DMS153 (cell line): ENCODE measurements at regions not wholly inside any gene's neighbourhood (a gene's known extent, or its start where the extent isn't known, plus 50 kb on each side); places are given as distances from the start of the nearest gene placed in this dataset.

Experiments
- DNase-seq: peaks from one replicate; lab custom pipeline; 2025; lab: John Stamatoyannopoulos, UW

DNA sequence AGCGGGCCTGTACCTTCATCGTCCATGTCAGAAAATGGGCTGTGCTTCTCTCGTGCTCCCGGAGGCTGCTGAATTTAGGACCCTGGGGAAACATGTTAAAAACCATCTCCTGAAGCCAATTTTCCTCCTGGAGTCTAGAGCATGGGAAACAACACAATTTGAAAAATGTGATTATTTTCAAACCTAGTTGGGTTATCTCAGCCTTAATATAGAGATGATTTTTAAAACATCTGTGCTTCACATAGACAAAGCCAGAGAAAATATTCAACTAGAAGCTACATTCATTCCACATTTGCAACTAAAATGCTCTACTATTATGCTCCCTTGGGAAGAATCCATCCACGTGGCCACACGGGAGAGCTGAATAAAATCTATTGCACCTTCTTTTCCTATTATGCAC is 225.9 kb upstream of the TMEM72 start:
- no peak for DNase-seq

- DNase-seq: no peak
Measured at GRCh38 chr10:44685747-44686146, 225.4 kb upstream of the TMEM72 start.

DNA sequence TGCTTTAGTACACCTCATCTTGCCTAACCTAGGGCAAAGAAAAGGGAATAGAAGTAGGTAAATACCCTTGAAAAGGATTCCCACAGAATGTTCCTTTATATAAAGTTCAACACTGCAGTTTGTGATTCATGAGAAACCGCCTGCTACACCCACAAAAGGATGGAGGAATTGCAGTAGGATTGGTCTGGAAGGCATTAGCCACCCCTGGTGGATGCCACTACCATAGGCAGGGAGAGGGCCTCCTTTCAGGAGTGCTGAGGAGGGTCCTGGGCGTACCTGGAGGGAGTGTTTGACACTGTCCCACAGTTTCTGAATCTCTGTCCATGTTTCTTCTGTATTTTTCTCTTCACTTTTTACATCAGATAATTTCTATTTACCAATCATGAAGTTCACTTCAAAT is 221.8 kb upstream of the TMEM72 start:
- DNase-seq: no peak

GRCh38 chr10:44696496-44696895 is 214.6 kb upstream of the TMEM72 start:
- DNase-seq: no peak

DNA sequence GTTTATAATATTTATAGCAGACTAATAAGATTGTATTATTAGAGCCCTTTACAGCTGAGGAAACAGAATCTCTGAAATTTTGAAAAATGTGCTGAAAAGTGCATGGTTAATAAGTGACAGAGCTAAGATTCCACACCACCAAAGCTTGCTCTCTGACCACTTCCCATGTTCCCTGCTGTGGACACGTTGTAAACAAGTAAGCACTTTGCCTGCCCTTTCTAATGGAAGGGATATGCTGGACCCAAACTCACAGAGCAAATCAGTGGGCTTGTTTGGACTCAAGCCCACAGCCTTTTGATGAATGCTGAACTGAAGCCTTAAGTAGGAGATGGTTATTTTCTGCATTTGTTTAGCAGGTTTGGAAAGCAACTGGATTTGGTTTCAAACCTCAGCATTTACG is 214.0 kb upstream of the TMEM72 start:
- no peak for DNase-seq

DNA sequence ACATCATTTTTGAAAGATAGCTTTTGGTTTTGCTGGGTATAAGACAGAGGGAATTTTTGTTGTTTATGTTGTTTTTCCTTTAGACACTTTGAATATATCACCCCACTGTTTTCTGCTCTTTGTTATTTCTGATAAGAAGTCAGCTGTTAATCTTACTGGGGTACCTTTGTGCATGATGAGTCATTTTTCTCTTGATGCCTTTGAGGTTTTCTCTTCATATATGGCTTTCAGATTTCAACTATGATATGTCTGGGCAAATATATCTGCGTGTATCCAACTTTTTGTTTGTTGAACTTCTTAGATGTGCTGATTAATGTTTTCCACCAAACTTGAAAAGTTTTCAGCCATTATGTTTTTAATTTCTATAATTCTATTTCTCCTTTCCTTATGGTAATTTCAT is 208.6 kb upstream of the TMEM72 start:
- no peak for DNase-seq

DNA sequence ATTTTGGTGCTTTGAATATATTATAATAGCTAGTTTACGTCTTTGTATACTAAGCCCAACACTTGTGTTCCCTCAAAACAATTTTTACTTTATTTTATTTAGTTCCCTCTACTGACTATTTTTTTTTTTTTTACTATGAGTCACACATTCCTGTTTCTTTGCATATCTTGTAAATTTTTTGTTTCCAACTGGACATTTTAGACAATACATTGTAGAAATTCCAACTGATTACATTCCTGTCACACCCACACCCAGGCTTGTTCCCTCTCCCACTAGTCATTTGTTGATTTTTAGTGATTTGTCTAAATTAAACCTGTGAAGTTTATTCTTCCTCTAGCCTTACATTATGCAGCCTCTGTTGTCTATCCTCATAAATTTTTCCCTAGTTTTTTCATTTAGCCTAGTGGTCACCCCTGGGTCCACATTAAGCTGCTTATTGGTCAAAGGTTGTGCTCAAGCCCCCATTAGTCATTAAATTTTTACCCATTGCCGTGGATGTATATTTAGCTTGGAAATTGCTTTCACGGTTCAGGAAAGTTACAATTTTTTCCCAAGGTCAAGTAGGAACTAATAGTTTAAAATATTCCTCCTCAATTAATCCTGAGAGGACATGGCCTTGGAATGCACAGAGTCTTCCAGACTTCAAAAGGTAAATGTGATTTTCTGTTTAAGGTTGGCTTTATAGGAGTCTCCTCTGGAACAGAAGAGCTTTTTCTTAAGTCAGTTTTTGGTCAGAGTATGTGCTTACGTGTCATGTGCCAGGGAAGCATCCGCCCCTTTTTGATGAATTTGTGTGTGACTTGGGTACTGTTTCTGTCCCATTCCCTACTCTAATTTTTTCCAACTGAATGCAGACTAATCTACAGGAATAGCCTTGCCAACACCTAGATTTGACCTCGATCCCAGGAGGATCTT is 207.6 kb upstream of the TMEM72 start:
- DNase-seq: no peak

DNA sequence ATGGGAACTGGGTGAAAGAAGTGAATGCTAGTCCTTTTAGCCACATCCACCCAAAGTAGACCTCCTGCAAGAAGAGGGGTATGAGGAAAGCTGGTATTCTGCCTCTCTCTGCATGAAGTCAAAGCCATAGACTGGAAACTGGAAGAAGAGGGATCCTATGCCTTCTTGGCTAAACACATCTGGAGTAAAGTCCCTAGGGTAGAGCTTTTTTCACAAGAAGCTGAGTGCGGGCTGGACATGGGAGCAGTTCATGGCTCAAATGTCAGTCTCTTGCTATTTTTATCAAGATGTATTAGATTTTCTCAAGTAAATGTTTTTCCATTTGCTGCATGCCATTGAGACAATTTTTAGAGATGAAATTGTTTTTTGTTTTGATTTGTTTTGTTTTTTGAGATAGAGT is 206.5 kb upstream of the TMEM72 start:
- no peak for DNase-seq

DNA sequence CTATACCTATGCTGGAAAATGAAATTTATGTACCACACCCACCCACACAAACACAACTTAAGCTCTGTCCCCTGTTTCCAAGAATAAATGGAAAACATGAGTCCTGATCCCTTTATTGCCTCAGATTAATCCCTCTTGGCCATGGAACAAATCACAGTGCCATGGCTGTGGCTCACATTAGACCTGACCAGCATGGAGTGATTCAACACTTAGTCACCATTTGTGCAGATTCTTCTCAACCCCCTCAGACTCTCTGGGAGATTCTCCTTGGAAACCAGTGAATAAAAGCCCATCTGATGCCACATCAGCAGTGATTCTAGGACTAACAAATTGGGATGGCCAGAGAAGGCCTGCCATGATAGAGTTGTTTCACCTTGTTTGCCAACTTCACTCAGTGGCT is 204.4 kb upstream of the TMEM72 start:
- no peak for DNase-seq

- no peak for DNase-seq
Measured at GRCh38 chr10:44713307-44713706, 197.8 kb upstream of the TMEM72 start.

- no peak for DNase-seq
Measured at GRCh38 chr10:44714451-44714850, 196.7 kb upstream of the TMEM72 start.

DNA sequence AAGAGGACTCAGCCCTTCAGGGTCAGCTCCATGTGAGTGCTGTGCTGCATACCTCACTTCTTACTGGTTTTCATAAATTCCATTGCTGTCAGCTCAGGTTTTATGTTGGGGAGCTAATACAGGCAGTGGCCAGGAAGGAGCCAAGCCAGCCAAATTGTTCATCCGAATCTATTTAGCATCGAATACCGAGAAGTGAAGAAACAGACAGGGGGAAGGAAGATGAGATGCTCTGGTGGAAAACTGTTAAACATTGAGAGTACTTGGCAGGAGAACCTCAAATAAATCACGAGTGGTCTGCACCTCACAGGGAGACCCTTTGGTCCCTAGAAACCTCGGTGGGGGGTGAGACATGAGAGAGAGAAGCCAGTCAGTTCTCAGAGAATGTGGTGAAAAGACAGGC is 196.0 kb upstream of the TMEM72 start:
- no peak for DNase-seq

GRCh38 chr10:44716470-44717015 is 194.6 kb upstream of the TMEM72 start:
- DNase-seq: no peak

DNA sequence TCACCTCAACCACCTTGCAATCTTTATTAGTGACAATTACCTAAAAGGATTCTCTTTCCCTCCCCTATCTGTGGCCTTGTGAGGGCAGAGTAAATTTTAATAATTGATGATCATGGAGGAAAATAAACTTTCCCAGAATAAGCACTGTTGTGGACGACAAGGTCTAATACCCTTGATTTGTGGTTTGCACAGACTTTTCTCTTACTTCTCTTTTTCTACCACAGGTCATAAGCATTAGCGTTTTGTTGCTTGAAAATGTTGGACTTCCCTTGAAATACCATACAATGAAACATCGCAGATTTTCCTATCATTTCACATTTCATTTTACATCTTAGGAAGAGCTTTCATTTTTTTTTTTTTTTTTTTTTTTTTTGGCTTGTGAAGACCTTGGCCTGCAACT is 188.1 kb upstream of the TMEM72 start:
- DNase-seq: no peak

DNA sequence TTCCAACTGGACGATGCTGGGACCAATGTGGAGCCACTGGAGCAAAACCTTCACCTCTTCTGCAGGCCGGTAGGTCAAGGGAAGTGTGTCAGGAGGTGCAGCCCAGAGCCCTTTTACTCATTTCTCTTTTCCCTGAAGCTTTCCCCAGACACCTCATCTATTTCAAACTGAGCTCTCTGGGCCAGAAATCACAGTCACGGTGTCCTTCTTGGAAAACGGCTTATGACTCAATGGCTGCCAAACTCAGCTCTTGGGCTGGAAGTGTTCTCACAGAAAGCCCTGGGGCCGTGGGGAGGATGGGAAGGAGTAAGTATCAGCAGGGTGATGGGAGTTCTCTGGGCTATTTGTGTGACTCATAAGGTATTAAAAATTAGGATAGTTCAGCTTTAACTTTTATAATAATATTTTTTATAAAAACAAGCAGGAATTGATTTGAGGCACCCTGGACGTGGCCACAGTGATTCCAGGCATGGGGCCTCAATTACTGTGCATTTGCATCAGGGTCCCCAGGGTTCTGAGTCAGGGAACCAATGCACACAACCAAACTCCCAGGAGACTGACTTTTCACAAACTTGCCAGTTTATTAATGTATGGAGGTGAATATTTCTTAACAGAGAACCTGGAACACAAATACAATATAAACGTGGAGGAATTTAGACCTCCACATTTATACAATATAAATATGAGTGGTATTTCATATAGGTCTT is 187.4 kb upstream of the TMEM72 start:
- no peak for DNase-seq

- DNase-seq: no peak
Measured at GRCh38 chr10:44724415-44725174, 186.5 kb upstream of the TMEM72 start.

DNA sequence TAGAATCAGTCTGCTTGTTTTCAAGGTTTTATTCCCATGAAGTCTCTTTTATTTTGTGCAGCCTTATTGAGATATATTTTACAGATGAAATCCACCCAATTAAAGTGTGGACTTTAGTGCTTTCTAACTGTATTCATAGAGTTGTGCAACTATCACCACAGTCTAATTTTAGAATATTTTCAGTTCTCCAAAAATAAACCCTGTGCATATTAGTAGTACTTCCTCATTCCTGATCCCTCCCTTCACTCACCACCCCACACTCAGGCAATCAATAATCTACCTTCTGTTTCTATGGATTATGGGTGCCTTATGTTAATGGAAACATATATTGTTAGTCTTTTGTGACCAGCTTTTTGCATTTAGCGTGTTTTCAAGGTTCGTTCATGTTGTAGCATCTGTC is 185.7 kb upstream of the TMEM72 start:
- DNase-seq: no peak

DNA sequence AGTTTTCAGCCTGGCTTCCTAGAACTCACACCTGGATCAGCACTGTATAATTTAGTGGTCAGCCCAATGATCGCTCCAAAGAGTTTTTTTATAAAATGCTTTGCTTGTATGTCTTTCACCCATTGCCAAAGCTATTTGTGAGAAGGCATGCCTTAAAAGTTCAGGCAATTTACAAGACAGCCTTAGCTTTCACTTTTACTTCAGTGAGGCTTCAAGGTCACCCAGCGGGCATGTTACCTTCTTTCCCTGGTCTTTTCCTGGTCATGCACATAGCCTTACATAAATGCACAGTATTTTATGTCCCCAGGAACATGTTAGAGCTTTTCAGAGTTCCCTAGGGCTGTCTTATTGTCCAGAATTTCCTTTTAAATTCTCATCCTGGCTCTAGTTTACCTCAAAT is 179.9 kb upstream of the TMEM72 start:
- no peak for DNase-seq

DNA sequence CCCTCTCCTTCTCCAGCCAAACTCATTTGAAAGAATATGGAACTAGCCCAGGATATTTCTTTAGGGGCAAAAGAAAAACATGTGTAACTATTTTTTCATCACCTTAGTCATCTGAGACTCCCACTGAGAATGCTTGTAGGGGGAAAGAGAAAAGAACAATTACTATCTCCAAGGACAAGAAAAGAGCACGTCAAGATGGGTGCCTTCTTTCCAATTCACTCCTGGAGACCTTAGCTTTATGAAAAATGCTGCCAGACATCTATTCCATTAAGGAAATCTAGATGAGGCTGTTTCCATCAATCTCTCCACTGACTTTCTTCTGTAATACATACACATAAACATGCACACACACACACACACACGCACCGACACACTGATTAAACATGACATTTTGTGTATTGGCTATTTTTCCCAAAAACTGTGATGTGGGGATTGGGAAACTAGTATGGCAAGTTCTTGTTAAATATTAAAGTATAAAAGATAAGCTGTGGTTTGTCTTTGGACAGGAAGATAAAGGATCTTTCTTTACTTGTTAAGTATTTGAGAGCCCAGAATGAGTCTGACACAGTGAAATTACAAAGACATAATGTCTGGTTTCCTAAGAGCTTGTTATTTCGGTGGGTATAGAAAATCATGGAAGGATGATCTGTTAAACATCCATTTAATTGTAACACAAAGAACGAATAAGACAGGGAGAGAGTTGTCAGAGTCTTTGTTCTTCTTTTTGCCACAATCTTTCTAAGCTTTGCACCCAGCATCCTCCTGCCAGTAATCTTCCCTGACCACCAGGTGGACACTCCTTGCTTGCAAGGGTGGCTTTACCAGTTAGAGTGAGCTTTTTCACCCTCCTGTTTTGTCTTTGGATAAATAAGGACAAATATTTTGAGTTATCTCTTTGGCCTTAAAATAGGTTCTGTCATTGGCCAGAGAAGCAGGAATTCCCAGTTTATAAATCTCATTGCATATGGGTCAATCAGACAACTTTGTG is 177.3 kb upstream of the TMEM72 start:
- DNase-seq: peak; percentile 2

DNA sequence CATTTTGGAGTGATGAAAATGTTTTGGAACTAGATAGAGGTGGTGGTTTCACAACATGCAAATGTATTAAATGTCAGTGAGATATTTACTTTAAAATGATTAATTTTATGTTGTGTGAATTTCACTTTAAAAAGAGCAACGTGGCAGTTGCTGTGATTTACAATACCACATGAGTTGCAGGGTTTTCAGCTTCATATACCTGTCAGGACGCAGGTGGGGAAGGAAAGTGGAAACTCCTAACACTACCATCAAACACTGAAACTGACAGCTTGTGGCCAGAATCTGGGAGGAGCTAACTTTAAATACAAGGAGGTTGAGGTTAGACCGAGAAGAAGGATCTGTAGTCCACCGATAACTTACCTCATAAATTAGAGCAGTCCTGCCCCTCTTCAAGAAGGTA is 168.9 kb upstream of the TMEM72 start:
- no peak for DNase-seq

GRCh38 chr10:44743535-44743934 is 167.6 kb upstream of the TMEM72 start:
- no peak for DNase-seq
